ENCODE measurements at regions not wholly inside any gene's neighbourhood (a gene's known extent, or its start where the extent isn't known, plus 50 kb on each side); places are given as distances from the start of the nearest gene placed in this dataset.

DNA sequence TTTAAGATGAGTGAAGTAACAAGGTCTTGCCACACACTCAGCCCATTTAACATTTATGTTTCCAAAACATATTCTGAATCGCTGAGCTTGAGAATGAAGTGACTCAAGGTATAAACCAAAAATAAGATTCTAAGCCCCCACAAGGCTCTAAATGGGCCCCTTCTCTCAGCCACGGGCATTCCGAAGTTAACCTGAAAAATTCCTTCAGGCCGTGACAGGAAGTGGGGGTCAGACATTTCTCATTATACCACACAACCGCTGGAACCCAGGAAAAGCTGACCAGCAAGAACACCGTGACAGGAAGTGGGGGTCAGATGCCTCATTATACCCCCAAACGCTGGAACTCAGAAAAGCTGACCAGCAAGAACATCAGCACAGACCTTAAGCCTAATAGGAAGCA lies 247.9 kb downstream of the ERMARD start:
- TF ChIP-seq, protein P1, sequence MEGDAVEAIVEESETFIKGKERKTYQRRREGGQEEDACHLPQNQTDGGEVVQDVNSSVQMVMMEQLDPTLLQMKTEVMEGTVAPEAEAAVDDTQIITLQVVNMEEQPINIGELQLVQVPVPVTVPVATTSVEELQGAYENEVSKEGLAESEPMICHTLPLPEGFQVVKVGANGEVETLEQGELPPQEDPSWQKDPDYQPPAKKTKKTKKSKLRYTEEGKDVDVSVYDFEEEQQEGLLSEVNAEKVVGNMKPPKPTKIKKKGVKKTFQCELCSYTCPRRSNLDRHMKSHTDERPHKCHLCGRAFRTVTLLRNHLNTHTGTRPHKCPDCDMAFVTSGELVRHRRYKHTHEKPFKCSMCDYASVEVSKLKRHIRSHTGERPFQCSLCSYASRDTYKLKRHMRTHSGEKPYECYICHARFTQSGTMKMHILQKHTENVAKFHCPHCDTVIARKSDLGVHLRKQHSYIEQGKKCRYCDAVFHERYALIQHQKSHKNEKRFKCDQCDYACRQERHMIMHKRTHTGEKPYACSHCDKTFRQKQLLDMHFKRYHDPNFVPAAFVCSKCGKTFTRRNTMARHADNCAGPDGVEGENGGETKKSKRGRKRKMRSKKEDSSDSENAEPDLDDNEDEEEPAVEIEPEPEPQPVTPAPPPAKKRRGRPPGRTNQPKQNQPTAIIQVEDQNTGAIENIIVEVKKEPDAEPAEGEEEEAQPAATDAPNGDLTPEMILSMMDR (conservative IDR thresholded peaks at IDR 0.05; ENCODE audit: low read depth, low read length), result no peak
- no peak for DNase-seq (ENCODE audit: low read depth)
- H3K4me3 ChIP-seq (ENCODE audit: low read length), result no peak overlapping the region

DNA sequence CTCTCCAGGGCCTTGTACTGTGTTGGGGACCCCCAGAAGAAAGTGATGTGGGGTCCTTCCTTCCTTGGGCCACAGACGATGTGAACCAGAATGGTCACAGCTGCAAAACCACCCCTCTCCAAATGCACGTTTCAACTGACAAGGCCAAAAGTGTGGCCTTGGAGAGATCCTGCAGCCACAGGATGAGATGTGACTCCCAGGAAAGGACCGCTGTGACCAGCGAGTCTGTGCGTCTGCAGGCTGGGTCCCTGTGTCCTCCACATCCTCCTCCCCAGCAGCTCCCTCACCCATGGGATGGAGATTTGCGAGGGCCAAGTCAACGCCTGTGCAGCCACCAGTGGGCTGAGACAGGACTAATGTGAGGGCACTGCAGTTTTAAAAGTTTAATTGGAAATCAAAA lies 247.0 kb downstream of the ERMARD start:
- no peak overlapping the region for H3K4me3 ChIP-seq (ENCODE audit: low read length)
- TF ChIP-seq, protein P1 (conservative IDR thresholded peaks at IDR 0.05; ENCODE audit: low read depth, low read length), result no peak
- no peak for DNase-seq (ENCODE audit: low read depth)

DNA sequence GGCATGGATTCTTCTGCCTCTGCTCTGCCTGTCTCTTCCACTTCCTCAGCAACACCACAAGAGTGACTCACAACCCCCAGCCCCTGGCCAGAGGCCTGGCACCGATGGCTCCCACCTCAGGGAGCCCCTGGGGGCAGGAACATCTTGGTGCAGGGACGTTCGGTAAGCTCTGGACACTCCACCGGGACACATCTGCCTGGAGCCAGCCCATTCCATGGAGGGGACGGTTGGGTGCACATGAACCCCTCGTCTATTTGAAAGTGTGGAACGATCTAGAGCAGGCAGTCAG lies 246.5 kb downstream of the ERMARD start:
- TF ChIP-seq, protein P1 (conservative IDR thresholded peaks at IDR 0.05; ENCODE audit: low read depth, low read length), result no peak
- no peak for DNase-seq (ENCODE audit: low read depth)
- no peak overlapping the region for H3K4me3 ChIP-seq (ENCODE audit: low read length)

DNA sequence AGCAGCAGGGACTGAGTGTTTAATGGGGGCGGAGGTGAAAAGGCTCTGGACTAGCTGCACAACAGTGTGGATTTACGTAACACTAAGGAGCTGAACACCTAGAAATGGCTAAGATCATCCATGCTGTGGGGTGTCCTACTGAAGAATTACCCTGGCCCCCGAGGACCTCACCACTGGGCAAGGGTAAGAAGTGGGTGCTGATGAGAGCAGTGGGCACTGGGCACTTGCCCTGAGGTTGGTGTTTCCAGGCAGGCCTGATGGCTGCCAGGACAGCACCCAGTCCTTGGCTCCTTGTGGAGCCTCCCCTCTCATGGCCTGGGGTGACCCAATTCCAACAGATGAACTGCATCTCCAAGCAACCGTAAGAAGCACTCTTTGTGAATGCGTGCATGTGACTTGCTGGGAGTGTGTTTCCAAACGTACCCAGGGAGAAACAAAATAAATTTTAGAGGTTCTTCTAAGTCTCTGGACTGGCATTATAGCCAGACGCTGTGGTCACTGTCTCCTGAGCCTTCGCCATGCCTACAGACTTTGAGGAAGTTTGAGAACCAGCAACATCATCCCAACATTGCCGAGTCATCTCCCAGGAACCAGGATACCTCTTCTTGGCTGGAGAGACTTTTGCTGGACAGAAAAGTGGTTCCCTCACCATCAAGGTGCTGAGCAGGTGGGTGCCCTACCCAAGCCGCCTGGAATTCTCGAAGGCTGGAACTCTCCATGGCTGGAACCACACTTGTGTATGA lies 245.9 kb downstream of the ERMARD start:
- no peak overlapping the region for H3K4me3 ChIP-seq (ENCODE audit: low read length)
- DNase-seq (ENCODE audit: low read depth), result no peak
- TF ChIP-seq, protein P1 (conservative IDR thresholded peaks at IDR 0.05; ENCODE audit: low read depth, low read length), result no peak

DNA sequence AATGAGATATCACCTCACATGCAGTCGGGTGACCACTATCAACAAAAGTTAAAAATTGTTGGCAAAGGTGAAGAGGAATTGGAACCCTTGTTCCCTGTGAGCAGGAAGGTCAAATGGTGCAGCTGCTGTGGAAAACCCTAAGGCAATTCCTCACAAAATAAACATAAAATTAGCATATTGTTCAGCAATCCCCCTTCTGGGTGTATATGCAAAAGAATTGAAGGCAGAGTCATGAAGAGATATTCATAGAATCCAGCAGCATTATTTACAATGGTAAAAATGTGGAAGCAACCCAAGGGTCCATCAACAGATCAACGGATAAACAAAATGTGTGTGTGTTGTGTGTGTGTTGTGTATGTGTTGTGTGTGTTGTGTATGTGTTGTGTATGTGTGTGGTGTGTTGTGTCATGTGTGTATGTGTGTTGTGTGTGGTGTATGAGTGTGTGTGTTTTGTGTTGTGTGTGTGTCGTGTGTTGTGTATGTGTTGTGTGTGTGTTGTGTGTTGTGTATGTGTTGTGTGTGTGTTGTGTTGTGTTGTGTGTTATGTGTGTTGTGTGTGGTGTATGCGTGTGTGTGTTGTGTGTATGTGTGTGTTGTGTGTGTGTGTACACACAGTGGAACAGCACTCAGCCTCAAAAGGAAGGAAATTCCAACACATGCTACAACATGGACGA lies 245.1 kb downstream of the ERMARD start:
- no peak for DNase-seq (ENCODE audit: low read depth)
- H3K4me3 ChIP-seq (ENCODE audit: low read length), result no peak overlapping the region
- TF ChIP-seq, protein P1 (conservative IDR thresholded peaks at IDR 0.05; ENCODE audit: low read depth, low read length), result no peak

DNA sequence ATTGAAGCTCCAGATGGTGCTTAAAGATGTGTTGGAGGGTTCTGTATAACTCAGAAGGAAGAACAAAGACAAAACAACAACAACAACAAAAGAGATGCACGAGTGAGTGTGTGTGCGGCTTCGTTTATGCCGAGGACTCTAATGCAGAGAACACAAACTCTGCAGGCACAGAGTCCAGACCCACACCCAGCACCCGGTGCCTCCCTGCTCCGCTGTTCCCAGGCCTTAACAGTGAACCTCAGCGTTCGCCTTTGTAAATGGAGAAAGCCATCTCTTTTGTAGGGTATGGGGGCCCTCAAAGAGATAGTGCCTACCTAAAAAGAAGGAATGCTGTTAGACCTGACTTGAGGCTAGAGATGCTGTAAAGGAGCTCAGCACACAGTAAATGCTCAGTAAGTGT lies 243.3 kb downstream of the ERMARD start:
- TF ChIP-seq, protein P1 (conservative IDR thresholded peaks at IDR 0.05; ENCODE audit: low read depth, low read length), result no peak
- no peak for DNase-seq (ENCODE audit: low read depth)
- H3K4me3 ChIP-seq (ENCODE audit: low read length), result no peak overlapping the region

DNA sequence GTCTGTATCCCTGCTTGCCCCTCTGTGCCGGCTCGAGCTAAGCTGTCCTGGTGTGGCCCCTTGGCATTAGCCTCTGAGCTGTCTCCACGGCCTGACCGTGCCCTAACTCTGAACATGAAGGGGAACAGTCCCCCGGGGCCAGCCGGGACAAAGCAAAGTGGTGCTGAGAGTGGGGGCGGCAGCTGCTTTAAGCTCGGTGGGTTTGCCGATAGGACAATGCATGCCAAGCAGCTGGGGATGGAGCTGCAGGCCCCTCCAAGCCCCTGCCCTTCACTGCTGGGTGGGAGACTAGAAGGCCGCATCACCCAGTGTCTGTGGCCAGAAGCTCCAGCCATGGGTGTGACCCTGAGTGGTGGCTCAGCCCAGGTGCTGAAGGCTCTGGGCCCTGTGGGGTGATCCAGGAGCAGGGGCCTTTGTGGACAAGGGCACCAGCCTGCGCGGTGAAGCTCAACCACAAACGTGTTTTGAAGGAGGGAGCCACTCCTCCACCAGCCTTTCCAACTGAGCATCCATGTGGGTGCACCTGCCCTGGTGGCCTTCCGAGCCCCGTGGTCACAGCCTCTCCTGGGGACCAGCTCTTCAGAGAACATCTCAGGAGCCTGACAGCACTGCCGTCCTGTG lies 242.5 kb downstream of the ERMARD start:
- DNase-seq (ENCODE audit: low read depth), result no peak
- TF ChIP-seq, protein P1 (conservative IDR thresholded peaks at IDR 0.05; ENCODE audit: low read depth, low read length), result no peak
- no peak overlapping the region for H3K4me3 ChIP-seq (ENCODE audit: low read length)

All from retinal pigment epithelial cell (primary cell).